HepG2 (cell line): ENCODE measurements at regions not wholly inside any gene's neighbourhood (a gene's known extent, or its start where the extent isn't known, plus 50 kb on each side); places are given as distances from the start of the nearest gene placed in this dataset.

Experiments used
- ATAC-seq: fragments of 200-7000 bp; cut with Tn5 transposase; 3 replicates; pipeline ENCODE4 v1.9.1; 2020; ENCODE audit warnings: mild to moderate bottlenecking, moderate library complexity
- BruUV-seq: library from RNA; stranded (reverse); fragments of 400-500 nt; replicated peaks from 2 replicates; lab custom pipeline; 2021; lab: Mats Ljungman, UMichigan
- CTCF ChIA-PET: fragments of 300-600 bp; formaldehyde crosslinking; extraction: SDS; loops from one replicate; lab custom pipeline; 2021; ENCODE audit warnings: low total read pairs, inconsistent platforms, low intra/inter-chr PET ratio; lab: Yijun Ruan, JAX
- POLR2A ChIA-PET: fragments of 350-600 bp; sonication (Branson Sonifier 250); formaldehyde crosslinking; loops from one replicate; lab custom pipeline; 2020; ENCODE audit warnings: antibody characterized with exemption, inconsistent platforms; lab: Yijun Ruan, JAX
- DNase-seq: peaks from one replicate; pipeline ENCODE4 v3.0.0-alpha.2; 2015; ENCODE audit warnings: low spot score
- FAIRE-seq: peaks from 3 replicates; lab custom pipeline; 2011; peaks lifted over from hg19 to GRCh38; lab: Jason Lieb, UNC
- H2AFZ ChIP-seq: one replicate; pipeline ENCODE4 v1.6.1; 2011; ENCODE audit warnings: low read length, inconsistent platforms
- H3K27ac ChIP-seq: fragments of 300-600 bp; 3 replicates; pipeline ENCODE4 v1.8.0; 2011; ENCODE audit warnings: mixed run types, mild to moderate bottlenecking, mixed read lengths, low read length, inconsistent platforms; ENCODE audit not compliant: insufficient read depth; ENCODE audit errors: extremely low read length
- H3K27me3 ChIP-seq, 2 experiments: fragments of 200-600 bp in 1 of 2; 2 replicates in 1 of 2; 3 replicates in 1 of 2; pipeline versions ENCODE4 v1.6.0 to v1.8.0; 2011; ENCODE audit warnings: low read length in 2 of 2, mild to moderate bottlenecking in 2 of 2, moderate library complexity in 2 of 2, inconsistent platforms in 1 of 2; ENCODE audit not compliant: insufficient read depth in 2 of 2, control insufficient read depth in 1 of 2
- H3K36me3 ChIP-seq, 2 experiments: fragments of 200-600 bp in 1 of 2; replicated peaks in 1 of 2; 2 replicates in 1 of 2; 3 replicates in 1 of 2; pipeline versions ENCODE4 v1.5.1 to v1.8.0; 2011; ENCODE audit warnings: low read length in 2 of 2, inconsistent platforms in 1 of 2; ENCODE audit not compliant: insufficient read depth in 2 of 2, control insufficient read depth in 1 of 2
- H3K4me1 ChIP-seq: 2 replicates; pipeline ENCODE4 v1.5.1; 2012; ENCODE audit warnings: low read length, inconsistent platforms; ENCODE audit not compliant: insufficient read depth
- H3K4me2 ChIP-seq: 2 replicates; pipeline ENCODE4 v1.6.0; 2011; ENCODE audit warnings: low read depth, low read length, inconsistent platforms
- H3K4me3 ChIP-seq, 3 experiments: fragments of 200-600 bp in 1 of 3; sonication (generic), shearing (Covaris generic) in 1 of 3; replicated peaks in 1 of 3; 2 replicates each; pipeline ENCODE4 v1.5.1; 2011 to 2016; ENCODE audit warnings: low read length in 3 of 3, inconsistent platforms in 2 of 3, low read depth in 2 of 3, mild to moderate bottlenecking in 2 of 3, control low read depth in 1 of 3, mixed read lengths in 1 of 3; ENCODE audit not compliant: insufficient read depth in 1 of 3
- H3K79me2 ChIP-seq: one replicate; pipeline ENCODE4 v1.6.1; 2011; ENCODE audit warnings: low read length, inconsistent platforms; ENCODE audit not compliant: insufficient read depth
- H3K9ac ChIP-seq: 2 replicates; pipeline ENCODE4 v1.6.0; 2011; ENCODE audit warnings: mild to moderate bottlenecking, low read depth, low read length, inconsistent platforms; ENCODE audit not compliant: insufficient read depth
- H3K9me3 ChIP-seq: 2 replicates; pipeline ENCODE4 v1.5.1; 2012; ENCODE audit warnings: mild to moderate bottlenecking, low read length
- H4K20me1 ChIP-seq: 2 replicates; pipeline ENCODE4 v1.6.0; 2011; ENCODE audit warnings: inconsistent platforms, mild to moderate bottlenecking, low read length, moderate library complexity; ENCODE audit not compliant: insufficient read depth
- CEBPB ChIP-seq: IDR thresholded peaks from 2 replicates; pipeline ENCODE4 v1.6.1; 2011; ENCODE audit warnings: low read depth, low read length, improper control_type of control experiment, borderline replicate concordance
- CEBPG ChIP-seq: IDR thresholded peaks from 2 replicates; pipeline ENCODE4 v1.6.1; 2016
- CHD4 ChIP-seq: fragments of 200-600 bp; sonication (generic); IDR thresholded peaks from 2 replicates; pipeline ENCODE4 v1.7.0; 2017; ENCODE audit warnings: mild to moderate bottlenecking, low read length, borderline replicate concordance
- FOSL1 ChIP-seq: sonication (generic); formaldehyde crosslinking; IDR thresholded peaks from 2 replicates; pipeline ENCODE4 v1.9.0; 2021; ENCODE audit warnings: missing genetic modification reagents, borderline replicate concordance
- FOXK2 ChIP-seq: fragments of 450-650 bp; IDR thresholded peaks from 2 replicates; pipeline ENCODE4 v1.6.1; 2016
- HDAC1 ChIP-seq: sonication (generic); formaldehyde crosslinking; IDR thresholded peaks from 2 replicates; pipeline ENCODE4 v1.5.1; 2020; ENCODE audit warnings: mild to moderate bottlenecking, missing genetic modification reagents
- HMGXB4 ChIP-seq, 2 experiments: sonication (generic) in 1 of 2; formaldehyde crosslinking in 1 of 2; IDR thresholded peaks; 2 replicates each; pipeline versions ENCODE4 v1.4.0 to v1.6.1; 2018 to 2020; ENCODE audit warnings: missing genetic modification reagents in 2 of 2, borderline replicate concordance in 1 of 2, low read depth in 1 of 2, mild to moderate bottlenecking in 1 of 2, missing biosample characterization in 1 of 2
- KMT2A ChIP-seq: sonication (generic); formaldehyde crosslinking; IDR thresholded peaks from 2 replicates; pipeline ENCODE4 v1.4.0; 2020; ENCODE audit warnings: missing genetic modification reagents
- MAFG ChIP-seq: sonication (generic); formaldehyde crosslinking; IDR thresholded peaks from 2 replicates; pipeline ENCODE4 v1.5.1; 2020; ENCODE audit warnings: mild to moderate bottlenecking, missing genetic modification reagents
- MEIS2 ChIP-seq: sonication (generic); formaldehyde crosslinking; IDR thresholded peaks from 2 replicates; pipeline ENCODE4 v1.9.0; 2021; ENCODE audit warnings: mild to moderate bottlenecking, missing genetic modification reagents
- NR2F2 ChIP-seq: IDR thresholded peaks from 2 replicates; pipeline ENCODE4 v1.6.1; 2012; ENCODE audit warnings: low read depth, inconsistent platforms, borderline replicate concordance
- POGK ChIP-seq: sonication (generic); formaldehyde crosslinking; conservative IDR thresholded peaks from 2 replicates; pipeline ENCODE4 v1.8.0; 2022; ENCODE audit warnings: mild to moderate bottlenecking, moderate library complexity, missing genetic modification reagents
- RARA ChIP-seq: IDR thresholded peaks from 2 replicates; pipeline ENCODE4 v1.6.1; 2016; ENCODE audit warnings: missing genetic modification reagents, missing compliant biosample characterization
- RARG ChIP-seq: sonication (generic); formaldehyde crosslinking; IDR thresholded peaks from 2 replicates; pipeline ENCODE4 v1.4.0; 2020; ENCODE audit warnings: low read depth, mild to moderate bottlenecking, missing genetic modification reagents
- RORA ChIP-seq: sonication (generic); formaldehyde crosslinking; IDR thresholded peaks from 2 replicates; pipeline ENCODE4 v1.5.0; 2020; ENCODE audit warnings: mild to moderate bottlenecking, missing genetic modification reagents, moderate library complexity
- SIX1 ChIP-seq: sonication (generic); formaldehyde crosslinking; IDR thresholded peaks from 2 replicates; pipeline ENCODE4 v1.4.0; 2020; ENCODE audit warnings: missing genetic modification reagents, borderline replicate concordance
- TMF1 ChIP-seq: sonication (generic); formaldehyde crosslinking; IDR thresholded peaks from 2 replicates; pipeline ENCODE4 v1.8.1; 2022; ENCODE audit warnings: low read depth, missing genetic modification reagents
- TOE1 ChIP-seq: sonication (generic); formaldehyde crosslinking; IDR thresholded peaks from 2 replicates; pipeline ENCODE4 v1.4.0; 2020; ENCODE audit warnings: mild to moderate bottlenecking, missing genetic modification reagents
- ZNF251 ChIP-seq: sonication (generic); formaldehyde crosslinking; IDR thresholded peaks from 2 replicates; pipeline ENCODE4 v1.9.0; 2021; ENCODE audit warnings: mild to moderate bottlenecking, missing genetic modification reagents
- WGBS: methylation state at CpG from one replicate; pipeline ENCODE4 v1.1.6; 2017; ENCODE audit warnings: low lambda C conversion rate; 5-methylcytosine and 5-hydroxymethylcytosine counted together
- in situ Hi-C: cut with HindIII; loops from 2 replicates; pipeline ENCODE4 v1.10.0; 2017; ENCODE audit warnings: low pct_unique_long_range_greater_than_20kb; ENCODE audit not compliant: extremely low pct_ligation_motif_present
- intact Hi-C: fragments of 100-400 bp; cut with micrococcal nuclease; formaldehyde crosslinking; loops from one replicate; pipeline ENCODE4 v1.10.0; 2022; ENCODE audit not compliant: unreplicated experiment

- Histone ChIP-seq H3K27ac (no peak overlapping the region), H3K79me2 (no peaks in the 10 kb centered on the region), H2AFZ (no peak overlapping the region), H3K4me2 (no peak overlapping the region), H3K4me1 (peaks cover 4% of the 10 kb centered on the region; the same call in 1 of the 2 replicates), H3K4me3 (no peak overlapping the region), H3K9ac (no peak overlapping the region), H3K27me3 (0 out of 5 replicates have a peak, but pooled peaks cover 0 to 1% of the 10 kb centered on the region in 2 experiments), H4K20me1 (no peaks in the 10 kb centered on the region), H3K9me3 (no peaks in the 10 kb centered on the region), H3K36me3 (no peaks in the 10 kb centered on the region)
- WGBS, result 0% methylated on average over 1 of the region's 1 CpG
- TF ChIP-seq ZNF251 (CRISPR knock-in tag), result no peak
- no peak for TF ChIP-seq MAFG
- no peak for TF ChIP-seq RORA
- POLR2A ChIA-PET, result no interaction called here
- no TSS peak for BruUV-seq
- no peak for ATAC-seq
- in situ Hi-C loops, result no loop called here
- no peak for FAIRE-seq
- intact Hi-C loops, result no loop called here
- no peak for DNase-seq
- CTCF ChIA-PET, result no interaction called here
These were observed 204.5 kb upstream of the TBX3 start for GRCh38 chr12:114888448-114888847.

GRCh38 chr12:114885501-114885900 is 201.5 kb upstream of the TBX3 start:
- no peaks in the 10 kb centered on the region for H3K79me2 ChIP-seq
- no peaks in the 10 kb centered on the region for H3K36me3 ChIP-seq
- no peak overlapping the region for H2AFZ ChIP-seq
- POLR2A ChIA-PET, result no interaction called here
- no peaks in the 10 kb centered on the region for H4K20me1 ChIP-seq
- H3K4me2 ChIP-seq, result no peak overlapping the region
- no peak overlapping the region for H3K27ac ChIP-seq
- no TSS peak for BruUV-seq
- DNase-seq (no peak), FAIRE-seq (no peak), ATAC-seq (no peak)
- no peaks in the 10 kb centered on the region for H3K9me3 ChIP-seq
- 22% methylated on average over 4 of the region's 4 CpGs for WGBS
- no peak overlapping the region for H3K9ac ChIP-seq
- intact Hi-C loops (no loop called here), in situ Hi-C loops (no loop called here)
- CTCF ChIA-PET, result no interaction called here
- H3K4me3 ChIP-seq, result no peak overlapping the region
- H3K4me1 ChIP-seq, result peaks cover 4% of the 10 kb centered on the region; the same call in 1 of the 2 replicates
- H3K27me3 ChIP-seq, result 0 out of 5 replicates have a peak, but pooled peaks cover 0 to 1% of the 10 kb centered on the region in 2 experiments
- no peak for TF ChIP-seq RARG (CRISPR knock-in tag)
- TF ChIP-seq NR2F2, result no peak
- TF ChIP-seq FOXK2, result no peak
- TF ChIP-seq CEBPB, result peak; percentile 34; the same call in 1 of the 2 replicates
- TF ChIP-seq MEIS2 (CRISPR knock-in tag), result no peak
- no peak for TF ChIP-seq POGK (CRISPR knock-in tag)
- TF ChIP-seq TOE1 (CRISPR knock-in tag), result no peak
- no peak for TF ChIP-seq HMGXB4 (CRISPR knock-in tag; IDR thresholded peaks at IDR 0.05; ENCODE audit: borderline replicate concordance in 1 of 2, low read depth in 1 of 2)
- TF ChIP-seq TMF1 (CRISPR knock-in tag), result no peak
- no peak for TF ChIP-seq FOSL1 (CRISPR knock-in tag)
- TF ChIP-seq HDAC1 (CRISPR knock-in tag), result no peak
- TF ChIP-seq CHD4, result no peak
- TF ChIP-seq KMT2A, result no peak
- TF ChIP-seq RARA, result peak; percentile 53
- peak; percentile 52 for TF ChIP-seq CEBPG (CRISPR knock-in tag)
- TF ChIP-seq SIX1 (CRISPR knock-in tag), result no peak
